ENCODE measurements at regions not wholly inside any gene's neighbourhood (a gene's known extent, or its start where the extent isn't known, plus 50 kb on each side); places are given as distances from the start of the nearest gene placed in this dataset.

DNA sequence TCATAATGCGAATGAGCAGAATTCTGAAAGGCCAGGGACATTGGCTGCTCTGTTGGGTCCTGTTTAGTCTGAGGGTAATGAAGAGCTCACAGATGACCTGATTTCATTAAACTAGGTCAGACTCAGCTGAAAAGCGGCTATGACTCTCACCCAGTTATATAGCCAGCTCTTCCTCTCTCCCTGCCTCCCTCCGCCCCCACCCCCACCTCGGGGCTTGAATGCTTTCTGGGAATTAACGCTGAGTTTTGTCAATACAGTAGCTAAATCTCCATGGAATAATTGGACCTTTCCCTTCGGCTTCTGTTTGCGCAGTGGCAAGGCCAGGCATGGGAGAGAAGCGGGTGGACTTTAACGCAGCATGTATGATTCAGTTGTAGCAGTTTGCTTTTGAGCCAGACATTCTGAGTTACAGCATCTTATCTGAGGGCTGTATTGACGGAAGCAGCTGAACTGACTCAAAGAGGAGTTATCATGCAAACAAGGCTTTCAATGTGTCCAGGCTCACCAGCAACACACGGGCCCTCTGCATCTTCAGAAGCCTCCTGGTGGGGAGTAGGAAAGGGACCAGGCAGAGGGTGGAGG is 110.6 kb downstream of the MYCN start:
- TF ChIP-seq, protein P1, sequence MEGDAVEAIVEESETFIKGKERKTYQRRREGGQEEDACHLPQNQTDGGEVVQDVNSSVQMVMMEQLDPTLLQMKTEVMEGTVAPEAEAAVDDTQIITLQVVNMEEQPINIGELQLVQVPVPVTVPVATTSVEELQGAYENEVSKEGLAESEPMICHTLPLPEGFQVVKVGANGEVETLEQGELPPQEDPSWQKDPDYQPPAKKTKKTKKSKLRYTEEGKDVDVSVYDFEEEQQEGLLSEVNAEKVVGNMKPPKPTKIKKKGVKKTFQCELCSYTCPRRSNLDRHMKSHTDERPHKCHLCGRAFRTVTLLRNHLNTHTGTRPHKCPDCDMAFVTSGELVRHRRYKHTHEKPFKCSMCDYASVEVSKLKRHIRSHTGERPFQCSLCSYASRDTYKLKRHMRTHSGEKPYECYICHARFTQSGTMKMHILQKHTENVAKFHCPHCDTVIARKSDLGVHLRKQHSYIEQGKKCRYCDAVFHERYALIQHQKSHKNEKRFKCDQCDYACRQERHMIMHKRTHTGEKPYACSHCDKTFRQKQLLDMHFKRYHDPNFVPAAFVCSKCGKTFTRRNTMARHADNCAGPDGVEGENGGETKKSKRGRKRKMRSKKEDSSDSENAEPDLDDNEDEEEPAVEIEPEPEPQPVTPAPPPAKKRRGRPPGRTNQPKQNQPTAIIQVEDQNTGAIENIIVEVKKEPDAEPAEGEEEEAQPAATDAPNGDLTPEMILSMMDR (conservative IDR thresholded peaks at IDR 0.05; ENCODE audit: low read depth, low read length), result no peak
- H3K4me3 ChIP-seq (ENCODE audit: low read depth, low read length), result no peak overlapping the region
- DNase-seq (ENCODE audit: low read depth), result no peak

DNA sequence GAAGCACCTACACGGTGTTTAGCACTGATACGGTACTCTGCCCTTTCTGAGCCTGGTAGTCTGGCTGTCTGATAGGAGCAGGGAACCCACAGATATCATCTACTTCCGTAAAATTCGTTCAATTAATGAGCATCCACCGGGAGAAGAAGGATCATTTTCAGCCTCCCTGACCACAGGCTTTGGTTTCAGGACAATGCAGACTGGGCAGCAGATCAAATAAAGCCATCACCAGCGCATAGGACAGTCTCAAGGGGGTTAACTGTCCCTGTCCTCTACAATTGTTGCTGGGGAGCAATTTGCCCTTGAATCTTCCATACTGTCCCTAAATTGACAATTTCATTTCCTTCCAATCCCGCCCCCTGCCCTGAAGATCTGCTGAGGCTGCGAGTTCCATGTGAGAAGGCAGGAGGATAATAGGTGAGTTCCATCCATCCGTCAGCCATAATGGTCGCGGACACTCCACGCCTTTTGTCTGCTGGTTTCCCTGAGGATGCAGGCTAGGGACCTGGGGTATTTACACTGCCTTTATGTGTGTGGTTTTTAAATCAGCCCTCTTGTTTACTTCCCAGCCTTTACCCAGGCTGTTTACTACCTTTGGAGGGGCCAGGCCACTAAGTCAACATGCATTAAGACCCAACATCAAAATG is 110.0 kb downstream of the MYCN start:
- no peak overlapping the region for H3K4me3 ChIP-seq (ENCODE audit: low read depth, low read length)
- DNase-seq (ENCODE audit: low read depth), result no peak
- TF ChIP-seq, protein P1 (conservative IDR thresholded peaks at IDR 0.05; ENCODE audit: low read depth, low read length), result no peak

DNA sequence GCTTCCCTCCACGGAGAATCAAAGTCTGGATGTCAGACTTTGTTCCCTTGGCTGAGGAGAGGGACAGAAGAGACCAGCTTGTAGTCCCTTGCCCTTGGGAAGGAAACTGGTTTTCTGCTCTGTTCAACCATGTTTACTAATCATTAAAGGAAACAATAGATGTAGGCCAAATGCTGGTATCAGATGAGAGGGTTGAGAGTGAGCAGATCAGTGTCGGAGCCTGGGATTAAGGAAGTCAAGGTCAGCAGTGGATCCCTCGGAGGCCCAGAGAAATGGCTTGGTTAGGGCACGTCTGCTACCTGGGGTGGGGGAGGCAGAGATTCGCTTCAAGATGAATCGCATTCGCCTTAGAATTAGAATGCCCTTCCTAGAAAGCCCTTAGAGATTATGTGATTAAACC is 109.1 kb downstream of the MYCN start:
- no peak for DNase-seq (ENCODE audit: low read depth)
- TF ChIP-seq, protein P1 (conservative IDR thresholded peaks at IDR 0.05; ENCODE audit: low read depth, low read length), result no peak
- no peak overlapping the region for H3K4me3 ChIP-seq (ENCODE audit: low read depth, low read length)

DNA sequence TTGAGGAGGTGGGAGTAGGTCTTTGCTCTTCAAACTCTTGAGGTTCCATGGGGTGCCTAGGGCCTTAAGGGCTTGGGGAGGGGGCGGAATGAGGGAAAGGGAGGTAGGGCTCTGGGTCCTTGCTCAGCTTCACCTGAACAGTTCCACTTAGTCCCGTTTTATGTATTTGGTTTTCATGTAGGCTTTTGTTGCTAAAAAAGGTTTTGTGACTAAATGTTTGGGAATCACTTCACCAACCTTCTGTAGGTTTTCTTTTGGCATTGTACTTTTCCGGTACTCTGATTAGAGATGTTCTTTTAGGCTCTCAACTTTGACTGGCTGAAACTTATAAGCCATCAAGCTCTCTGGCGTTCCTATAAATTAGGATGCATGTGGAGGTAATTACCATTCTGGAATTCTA is 108.1 kb downstream of the MYCN start:
- no peak for DNase-seq (ENCODE audit: low read depth)
- H3K4me3 ChIP-seq (ENCODE audit: low read depth, low read length), result no peak overlapping the region
- TF ChIP-seq, protein P1 (conservative IDR thresholded peaks at IDR 0.05; ENCODE audit: low read depth, low read length), result no peak

DNA sequence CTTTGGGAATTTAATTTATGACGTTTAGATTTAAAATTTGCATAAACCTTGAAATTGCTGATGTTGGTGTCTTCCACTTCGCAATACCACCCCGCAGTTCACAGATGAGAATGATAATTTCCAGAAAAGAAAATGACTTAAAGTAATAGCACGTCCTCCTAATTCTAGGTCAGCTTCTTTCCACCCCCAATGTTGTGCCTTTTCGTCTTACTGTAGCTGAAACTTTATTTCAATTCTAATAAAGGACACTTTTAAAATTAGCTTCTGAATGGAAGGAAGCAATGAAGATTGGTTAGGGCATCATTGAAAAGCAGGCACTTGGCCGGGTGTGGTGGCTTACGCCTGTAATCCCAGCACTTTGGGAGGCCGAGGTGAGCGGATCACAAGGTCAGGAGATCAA is 107.4 kb downstream of the MYCN start:
- H3K4me3 ChIP-seq (ENCODE audit: low read depth, low read length), result no peak overlapping the region
- TF ChIP-seq, protein P1 (conservative IDR thresholded peaks at IDR 0.05; ENCODE audit: low read depth, low read length), result no peak
- DNase-seq (ENCODE audit: low read depth), result no peak

DNA sequence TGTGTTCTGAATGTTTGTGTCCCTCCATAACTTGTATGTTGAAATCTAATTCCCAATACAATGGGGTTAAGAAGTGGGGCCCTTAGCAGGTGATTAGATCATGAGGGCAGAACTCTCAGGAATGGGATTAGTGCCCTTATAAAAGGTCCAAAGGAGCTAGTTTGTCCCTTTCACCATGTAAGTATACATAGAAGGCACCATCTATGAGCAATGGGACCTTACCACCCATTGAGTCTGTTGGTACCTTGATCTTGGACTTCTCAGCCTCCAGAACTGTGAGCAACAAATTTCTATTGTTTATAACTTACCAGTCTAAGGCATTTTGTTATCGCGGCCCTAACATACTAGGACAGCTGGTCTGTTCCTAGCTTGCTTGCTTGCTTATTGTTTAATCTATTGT is 106.3 kb downstream of the MYCN start:
- DNase-seq (ENCODE audit: low read depth), result no peak
- H3K4me3 ChIP-seq (ENCODE audit: low read depth, low read length), result no peak overlapping the region
- TF ChIP-seq, protein P1 (conservative IDR thresholded peaks at IDR 0.05; ENCODE audit: low read depth, low read length), result no peak

Measured in choroid plexus epithelial cell (primary cell).